ENCODE measurements at regions not wholly inside any gene's neighbourhood (a gene's known extent, or its start where the extent isn't known, plus 50 kb on each side); places are given as distances from the start of the nearest gene placed in this dataset.

DNA sequence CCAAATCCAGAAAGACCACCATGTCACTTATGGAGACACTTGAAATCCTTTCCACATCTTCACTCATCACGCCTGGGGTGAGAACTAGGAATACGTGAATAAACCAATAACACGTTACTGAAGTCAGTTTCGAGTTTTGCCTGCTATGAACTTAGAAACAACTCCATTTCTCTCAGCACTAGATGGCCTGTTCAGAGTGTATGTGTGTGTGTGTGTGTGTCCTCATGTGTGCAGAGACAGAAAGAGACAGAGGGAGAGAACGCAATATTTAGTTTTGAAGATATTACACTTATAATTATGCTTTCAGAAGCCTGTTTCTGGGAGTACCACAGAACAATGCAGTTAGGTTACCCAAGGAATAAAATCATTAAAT, 81.2 kb upstream of the CCN6 start:
- TF ChIP-seq POLR2A (IDR thresholded peaks at IDR 0.05; ENCODE audit: low read depth, low read length) (no peak), POLR2AphosphoS5 (IDR thresholded peaks at IDR 0.05; ENCODE audit: low read depth, low read length) (no peak), TAF1 (IDR thresholded peaks at IDR 0.05; ENCODE audit: borderline replicate concordance, low read depth, low read length) (no peak)

All from GM12892 (cell line).